Muscle of leg (tissue), 3 donors: ENCODE measurements at regions not wholly inside any gene's neighbourhood (a gene's known extent, or its start where the extent isn't known, plus 50 kb on each side); places are given as distances from the start of the nearest gene placed in this dataset.

Experiments
- DNase-seq: peaks from one replicate; pipeline ENCODE4 v3.0.0; 2013
- H3K27ac ChIP-seq: one replicate; pipeline ENCODE4 v1.5.1; 2013; ENCODE audit warnings: mild to moderate bottlenecking, low read length, control low read depth
- H3K27me3 ChIP-seq: one replicate; pipeline ENCODE4 v1.6.1; 2013; ENCODE audit warnings: low read length; ENCODE audit not compliant: control insufficient read depth, insufficient read depth
- H3K36me3 ChIP-seq: one replicate; pipeline ENCODE4 v1.6.1; 2013; ENCODE audit warnings: low read length; ENCODE audit not compliant: control insufficient read depth, insufficient read depth
- H3K4me1 ChIP-seq: one replicate; pipeline ENCODE4 v1.6.1; 2013; ENCODE audit warnings: low read length; ENCODE audit not compliant: control insufficient read depth, insufficient read depth
- H3K4me3 ChIP-seq: one replicate; pipeline ENCODE4 v1.5.1; 2013; ENCODE audit warnings: low read length, control low read depth
- H3K9me3 ChIP-seq: replicated peaks from 2 replicates; pipeline ENCODE4 v1.6.1; 2013; ENCODE audit warnings: low read depth, low read length; ENCODE audit not compliant: control insufficient read depth
- WGBS: methylation state at CpG from one replicate; pipeline ENCODE4 v1.1.5; 2013; ENCODE audit warnings: missing lambda C conversion rate; ENCODE audit not compliant: insufficient coverage; 5-methylcytosine and 5-hydroxymethylcytosine counted together

- Histone ChIP-seq H3K27me3 (no peaks in the 10 kb centered on the region), H3K9me3 (no peaks in the 10 kb centered on the region), H3K27ac (no peak overlapping the region), H3K4me1 (peaks cover 3% of the 10 kb centered on the region), H3K36me3 (no peaks in the 10 kb centered on the region), H3K4me3 (no peak overlapping the region)
- DNase-seq, result no peak
- 50% methylated on average over 1 of the region's 3 CpGs for WGBS
These were observed 52.2 kb downstream of the ACTL7B start for GRCh38 chr9:108803428-108804065.

GRCh38 chr9:108802967-108803366, 52.8 kb downstream of the ACTL7B start:
- DNase-seq, result no peak
- no peaks in the 10 kb centered on the region for H3K9me3 ChIP-seq
- no peaks in the 10 kb centered on the region for H3K27me3 ChIP-seq
- H3K4me3 ChIP-seq, result no peak overlapping the region
- no peaks in the 10 kb centered on the region for H3K36me3 ChIP-seq
- no peak overlapping the region for H3K27ac ChIP-seq
- peaks cover 3% of the 10 kb centered on the region for H3K4me1 ChIP-seq
- no CpG with 5 or more reads among the region's 4 CpGs for WGBS

- no peaks in the 10 kb centered on the region for H3K36me3 ChIP-seq
- no CpG with 5 or more reads among the region's 2 CpGs for WGBS
- H3K27ac ChIP-seq, result no peak overlapping the region
- DNase-seq, result no peak
- peaks cover 3% of the 10 kb centered on the region for H3K4me1 ChIP-seq
- no peak overlapping the region for H3K4me3 ChIP-seq
- H3K9me3 ChIP-seq, result no peaks in the 10 kb centered on the region
- H3K27me3 ChIP-seq, result no peaks in the 10 kb centered on the region
These were observed 53.8 kb downstream of the ACTL7B start for GRCh38 chr9:108801949-108802348.

- Histone ChIP-seq H3K27me3 (no peaks in the 10 kb centered on the region), H3K27ac (no peak overlapping the region), H3K4me3 (no peak overlapping the region), H3K9me3 (no peaks in the 10 kb centered on the region), H3K4me1 (peaks cover 3% of the 10 kb centered on the region), H3K36me3 (no peaks in the 10 kb centered on the region)
- WGBS, result 64% methylated on average over 2 of the region's 3 CpGs
- peak; percentile 40 for DNase-seq
These were observed 55.1 kb downstream of the ACTL7B start for GRCh38 chr9:108800632-108801099.

GRCh38 chr9:108793573-108793972, 62.2 kb downstream of the ACTL7B start:
- no peak overlapping the region for H3K4me3 ChIP-seq
- H3K27ac ChIP-seq, result no peak overlapping the region
- peaks cover 5% of the 10 kb centered on the region for H3K9me3 ChIP-seq
- 80% methylated on average over 2 of the region's 4 CpGs for WGBS
- H3K36me3 ChIP-seq, result no peaks in the 10 kb centered on the region
- no peaks in the 10 kb centered on the region for H3K4me1 ChIP-seq
- no peak for DNase-seq
- H3K27me3 ChIP-seq, result no peaks in the 10 kb centered on the region

GRCh38 chr9:108789742-108790141, 66.0 kb downstream of the ACTL7B start:
- peaks cover 12% of the 10 kb centered on the region for H3K4me1 ChIP-seq
- 46% methylated on average over 1 of the region's 2 CpGs for WGBS
- H3K27ac ChIP-seq, result no peak overlapping the region
- no peak for DNase-seq
- H3K36me3 ChIP-seq, result no peaks in the 10 kb centered on the region
- peaks cover 5% of the 10 kb centered on the region for H3K9me3 ChIP-seq
- no peak overlapping the region for H3K4me3 ChIP-seq
- H3K27me3 ChIP-seq, result no peaks in the 10 kb centered on the region

- 33% methylated on average over 5 of the region's 7 CpGs for WGBS
- H3K4me3 ChIP-seq, result no peak overlapping the region
- peaks cover 4% of the 10 kb centered on the region for H3K9me3 ChIP-seq
- H3K4me1 ChIP-seq, result peaks cover 27% of the 10 kb centered on the region
- no peak for DNase-seq
- H3K36me3 ChIP-seq, result no peaks in the 10 kb centered on the region
- no peak overlapping the region for H3K27ac ChIP-seq
- no peaks in the 10 kb centered on the region for H3K27me3 ChIP-seq
These were observed 68.1 kb downstream of the ACTL7B start for GRCh38 chr9:108787690-108788048.

- DNase-seq, result peak; percentile 78
- 36% methylated on average over 5 of the region's 5 CpGs for WGBS
- no peak overlapping the region for H3K27ac ChIP-seq
These were observed 68.7 kb downstream of the ACTL7B start for GRCh38 chr9:108786901-108787689.

GRCh38 chr9:108786322-108786721, 69.5 kb downstream of the ACTL7B start:
- WGBS, result no CpG with 5 or more reads among the region's 4 CpGs
- no peak overlapping the region for H3K4me3 ChIP-seq
- H3K27me3 ChIP-seq, result no peaks in the 10 kb centered on the region
- DNase-seq, result no peak
- H3K36me3 ChIP-seq, result no peaks in the 10 kb centered on the region
- no peaks in the 10 kb centered on the region for H3K9me3 ChIP-seq
- H3K27ac ChIP-seq, result no peak overlapping the region
- H3K4me1 ChIP-seq, result peaks cover 28% of the 10 kb centered on the region

More at GRCh38 chr9:108786901-108787689, 68.7 kb downstream of the ACTL7B start:
- Histone ChIP-seq H3K4me1 (peaks cover 28% of the 10 kb centered on the region), H3K9me3 (no peaks in the 10 kb centered on the region), H3K36me3 (no peaks in the 10 kb centered on the region), H3K4me3 (no peak overlapping the region), H3K27me3 (no peaks in the 10 kb centered on the region)

GRCh38 chr9:108784998-108785397, 70.8 kb downstream of the ACTL7B start:
- H3K4me3 ChIP-seq, result no peak overlapping the region
- no peaks in the 10 kb centered on the region for H3K9me3 ChIP-seq
- 50% methylated on average over 2 of the region's 3 CpGs for WGBS
- H3K4me1 ChIP-seq, result peaks cover 28% of the 10 kb centered on the region
- DNase-seq, result no peak
- no peaks in the 10 kb centered on the region for H3K36me3 ChIP-seq
- H3K27me3 ChIP-seq, result no peaks in the 10 kb centered on the region
- H3K27ac ChIP-seq, result no peak overlapping the region
